ENCODE measurements at regions not wholly inside any gene's neighbourhood (a gene's known extent, or its start where the extent isn't known, plus 50 kb on each side); places are given as distances from the start of the nearest gene placed in this dataset.

GRCh38 chr2:42918671-42919318 is 126.4 kb upstream of the HAAO start:
- TF ChIP-seq JUNB (IDR thresholded peaks at IDR 0.05; ENCODE audit: unreplicated experiment) (no peak), EZH2 (IDR thresholded peaks at IDR 0.05; ENCODE audit: low read depth, unreplicated experiment) (no peak), POLR2AphosphoS5 (IDR thresholded peaks at IDR 0.05; ENCODE audit: low read depth) (no peak), CREB1 (CRISPR knock-in tag; IDR thresholded peaks at IDR 0.05; ENCODE audit: low read depth) (no peak), ZNF114 (CRISPR knock-in tag; IDR thresholded peaks at IDR 0.05) (no peak), CTCF (conservative IDR thresholded peaks at IDR 0.05; ENCODE audit: low read depth in 2 of 2) (no peak), NANOG (IDR thresholded peaks at IDR 0.05; ENCODE audit: borderline replicate concordance) (no peak), STAT1 (IDR thresholded peaks at IDR 0.05; ENCODE audit: unreplicated experiment) (no peak), EZH2phosphoT487 (IDR thresholded peaks at IDR 0.05; ENCODE audit: unreplicated experiment) (no peak), ZNF331 (CRISPR knock-in tag; IDR thresholded peaks at IDR 0.05; ENCODE audit: low read depth) (no peak)
- TF ChIP-seq, protein P1, sequence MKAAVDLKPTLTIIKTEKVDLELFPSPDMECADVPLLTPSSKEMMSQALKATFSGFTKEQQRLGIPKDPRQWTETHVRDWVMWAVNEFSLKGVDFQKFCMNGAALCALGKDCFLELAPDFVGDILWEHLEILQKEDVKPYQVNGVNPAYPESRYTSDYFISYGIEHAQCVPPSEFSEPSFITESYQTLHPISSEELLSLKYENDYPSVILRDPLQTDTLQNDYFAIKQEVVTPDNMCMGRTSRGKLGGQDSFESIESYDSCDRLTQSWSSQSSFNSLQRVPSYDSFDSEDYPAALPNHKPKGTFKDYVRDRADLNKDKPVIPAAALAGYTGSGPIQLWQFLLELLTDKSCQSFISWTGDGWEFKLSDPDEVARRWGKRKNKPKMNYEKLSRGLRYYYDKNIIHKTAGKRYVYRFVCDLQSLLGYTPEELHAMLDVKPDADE (IDR thresholded peaks at IDR 0.05): no peak
- TF ChIP-seq, protein P2, sequence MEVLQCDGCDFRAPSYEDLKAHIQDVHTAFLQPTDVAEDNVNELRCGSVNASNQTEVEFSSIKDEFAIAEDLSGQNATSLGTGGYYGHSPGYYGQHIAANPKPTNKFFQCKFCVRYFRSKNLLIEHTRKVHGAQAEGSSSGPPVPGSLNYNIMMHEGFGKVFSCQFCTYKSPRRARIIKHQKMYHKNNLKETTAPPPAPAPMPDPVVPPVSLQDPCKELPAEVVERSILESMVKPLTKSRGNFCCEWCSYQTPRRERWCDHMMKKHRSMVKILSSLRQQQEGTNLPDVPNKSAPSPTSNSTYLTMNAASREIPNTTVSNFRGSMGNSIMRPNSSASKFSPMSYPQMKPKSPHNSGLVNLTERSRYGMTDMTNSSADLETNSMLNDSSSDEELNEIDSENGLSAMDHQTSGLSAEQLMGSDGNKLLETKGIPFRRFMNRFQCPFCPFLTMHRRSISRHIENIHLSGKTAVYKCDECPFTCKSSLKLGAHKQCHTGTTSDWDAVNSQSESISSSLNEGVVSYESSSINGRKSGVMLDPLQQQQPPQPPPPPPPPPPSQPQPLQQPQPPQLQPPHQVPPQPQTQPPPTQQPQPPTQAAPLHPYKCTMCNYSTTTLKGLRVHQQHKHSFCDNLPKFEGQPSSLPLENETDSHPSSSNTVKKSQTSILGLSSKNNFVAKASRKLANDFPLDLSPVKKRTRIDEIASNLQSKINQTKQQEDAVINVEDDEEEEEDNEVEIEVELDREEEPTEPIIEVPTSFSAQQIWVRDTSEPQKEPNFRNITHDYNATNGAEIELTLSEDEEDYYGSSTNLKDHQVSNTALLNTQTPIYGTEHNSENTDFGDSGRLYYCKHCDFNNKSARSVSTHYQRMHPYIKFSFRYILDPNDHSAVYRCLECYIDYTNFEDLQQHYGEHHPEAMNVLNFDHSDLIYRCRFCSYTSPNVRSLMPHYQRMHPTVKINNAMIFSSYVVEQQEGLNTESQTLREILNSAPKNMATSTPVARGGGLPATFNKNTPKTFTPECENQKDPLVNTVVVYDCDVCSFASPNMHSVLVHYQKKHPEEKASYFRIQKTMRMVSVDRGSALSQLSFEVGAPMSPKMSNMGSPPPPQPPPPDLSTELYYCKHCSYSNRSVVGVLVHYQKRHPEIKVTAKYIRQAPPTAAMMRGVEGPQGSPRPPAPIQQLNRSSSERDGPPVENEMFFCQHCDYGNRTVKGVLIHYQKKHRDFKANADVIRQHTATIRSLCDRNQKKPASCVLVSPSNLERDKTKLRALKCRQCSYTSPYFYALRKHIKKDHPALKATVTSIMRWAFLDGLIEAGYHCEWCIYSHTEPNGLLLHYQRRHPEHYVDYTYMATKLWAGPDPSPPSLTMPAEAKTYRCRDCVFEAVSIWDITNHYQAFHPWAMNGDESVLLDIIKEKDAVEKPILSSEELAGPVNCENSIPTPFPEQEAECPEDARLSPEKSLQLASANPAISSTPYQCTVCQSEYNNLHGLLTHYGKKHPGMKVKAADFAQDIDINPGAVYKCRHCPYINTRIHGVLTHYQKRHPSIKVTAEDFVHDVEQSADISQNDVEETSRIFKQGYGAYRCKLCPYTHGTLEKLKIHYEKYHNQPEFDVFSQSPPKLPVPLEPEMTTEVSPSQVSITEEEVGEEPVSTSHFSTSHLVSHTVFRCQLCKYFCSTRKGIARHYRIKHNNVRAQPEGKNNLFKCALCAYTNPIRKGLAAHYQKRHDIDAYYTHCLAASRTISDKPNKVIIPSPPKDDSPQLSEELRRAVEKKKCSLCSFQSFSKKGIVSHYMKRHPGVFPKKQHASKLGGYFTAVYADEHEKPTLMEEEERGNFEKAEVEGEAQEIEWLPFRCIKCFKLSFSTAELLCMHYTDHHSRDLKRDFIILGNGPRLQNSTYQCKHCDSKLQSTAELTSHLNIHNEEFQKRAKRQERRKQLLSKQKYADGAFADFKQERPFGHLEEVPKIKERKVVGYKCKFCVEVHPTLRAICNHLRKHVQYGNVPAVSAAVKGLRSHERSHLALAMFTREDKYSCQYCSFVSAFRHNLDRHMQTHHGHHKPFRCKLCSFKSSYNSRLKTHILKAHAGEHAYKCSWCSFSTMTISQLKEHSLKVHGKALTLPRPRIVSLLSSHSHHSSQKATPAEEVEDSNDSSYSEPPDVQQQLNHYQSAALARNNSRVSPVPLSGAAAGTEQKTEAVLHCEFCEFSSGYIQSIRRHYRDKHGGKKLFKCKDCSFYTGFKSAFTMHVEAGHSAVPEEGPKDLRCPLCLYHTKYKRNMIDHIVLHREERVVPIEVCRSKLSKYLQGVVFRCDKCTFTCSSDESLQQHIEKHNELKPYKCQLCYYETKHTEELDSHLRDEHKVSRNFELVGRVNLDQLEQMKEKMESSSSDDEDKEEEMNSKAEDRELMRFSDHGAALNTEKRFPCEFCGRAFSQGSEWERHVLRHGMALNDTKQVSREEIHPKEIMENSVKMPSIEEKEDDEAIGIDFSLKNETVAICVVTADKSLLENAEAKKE (CRISPR knock-in tag; IDR thresholded peaks at IDR 0.05): no peak
- TF ChIP-seq, protein P3, sequence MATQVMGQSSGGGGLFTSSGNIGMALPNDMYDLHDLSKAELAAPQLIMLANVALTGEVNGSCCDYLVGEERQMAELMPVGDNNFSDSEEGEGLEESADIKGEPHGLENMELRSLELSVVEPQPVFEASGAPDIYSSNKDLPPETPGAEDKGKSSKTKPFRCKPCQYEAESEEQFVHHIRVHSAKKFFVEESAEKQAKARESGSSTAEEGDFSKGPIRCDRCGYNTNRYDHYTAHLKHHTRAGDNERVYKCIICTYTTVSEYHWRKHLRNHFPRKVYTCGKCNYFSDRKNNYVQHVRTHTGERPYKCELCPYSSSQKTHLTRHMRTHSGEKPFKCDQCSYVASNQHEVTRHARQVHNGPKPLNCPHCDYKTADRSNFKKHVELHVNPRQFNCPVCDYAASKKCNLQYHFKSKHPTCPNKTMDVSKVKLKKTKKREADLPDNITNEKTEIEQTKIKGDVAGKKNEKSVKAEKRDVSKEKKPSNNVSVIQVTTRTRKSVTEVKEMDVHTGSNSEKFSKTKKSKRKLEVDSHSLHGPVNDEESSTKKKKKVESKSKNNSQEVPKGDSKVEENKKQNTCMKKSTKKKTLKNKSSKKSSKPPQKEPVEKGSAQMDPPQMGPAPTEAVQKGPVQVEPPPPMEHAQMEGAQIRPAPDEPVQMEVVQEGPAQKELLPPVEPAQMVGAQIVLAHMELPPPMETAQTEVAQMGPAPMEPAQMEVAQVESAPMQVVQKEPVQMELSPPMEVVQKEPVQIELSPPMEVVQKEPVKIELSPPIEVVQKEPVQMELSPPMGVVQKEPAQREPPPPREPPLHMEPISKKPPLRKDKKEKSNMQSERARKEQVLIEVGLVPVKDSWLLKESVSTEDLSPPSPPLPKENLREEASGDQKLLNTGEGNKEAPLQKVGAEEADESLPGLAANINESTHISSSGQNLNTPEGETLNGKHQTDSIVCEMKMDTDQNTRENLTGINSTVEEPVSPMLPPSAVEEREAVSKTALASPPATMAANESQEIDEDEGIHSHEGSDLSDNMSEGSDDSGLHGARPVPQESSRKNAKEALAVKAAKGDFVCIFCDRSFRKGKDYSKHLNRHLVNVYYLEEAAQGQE (IDR thresholded peaks at IDR 0.05; ENCODE audit: unreplicated experiment): no peak
- H3K4me3 Mint-ChIP-seq: no peak overlapping the region
- Histone ChIP-seq H3F3A (replicated peaks; ENCODE audit: low read depth) (no peaks in the 10 kb centered on the region), H3K27me3 (ENCODE audit: insufficient read depth) (no peaks in the 10 kb centered on the region), H3K79me2 (replicated peaks; ENCODE audit: insufficient read depth) (no peaks in the 10 kb centered on the region), H3K27ac (ENCODE audit: low read depth) (no peak overlapping the region), H2AFZ (no peak overlapping the region), H3K36me3 (ENCODE audit: insufficient read depth) (no peaks in the 10 kb centered on the region), H3K4me3 (no peak overlapping the region), H4K20me1 (replicated peaks; ENCODE audit: insufficient read depth) (no peaks in the 10 kb centered on the region), H3K4me2 (no peak overlapping the region), H3K9me2 (ENCODE audit: insufficient read depth) (peaks cover 6% of the 10 kb centered on the region), H3K4me1 (ENCODE audit: insufficient read depth) (peaks cover 3% of the 10 kb centered on the region; the same call in 1 of the 2 replicates)
- H3K27ac Mint-ChIP-seq: no peak overlapping the region
- H3K36me3 Mint-ChIP-seq (ENCODE audit: low read depth): no peaks in the 10 kb centered on the region
- peaks cover 6% of the 10 kb centered on the region for H3K27me3 Mint-ChIP-seq (ENCODE audit: insufficient read depth, low read depth, poor library complexity)
- no peaks in the 10 kb centered on the region; the same call in 2 of the 3 replicates for H3K9me3 Mint-ChIP-seq
- peaks cover 8% of the 10 kb centered on the region; the same call in 2 of the 3 replicates for H3K4me1 Mint-ChIP-seq
- DNase-seq (ENCODE audit: low spot score): no peak
- no peak for ATAC-seq

Measured in GM23338 (cell line).